GM23338 (cell line): ENCODE measurements at regions not wholly inside any gene's neighbourhood (a gene's known extent, or its start where the extent isn't known, plus 50 kb on each side); places are given as distances from the start of the nearest gene placed in this dataset.

ENCODE experiments used
- ATAC-seq: fragments of 200-7000 bp; cut with Tn5 transposase; 3 replicates; pipeline ENCODE4 v1.9.1; 2020
- DNase-seq: peaks from one replicate; pipeline ENCODE4 v3.0.0-alpha.2; 2015; ENCODE audit warnings: low spot score
- H2AFZ ChIP-seq: fragments of 200-600 bp; sonication (generic); 2 replicates; pipeline ENCODE4 v1.8.0; 2016; ENCODE audit warnings: antibody characterized with exemption, mild to moderate bottlenecking, moderate library complexity
- H3F3A ChIP-seq: fragments of 200-600 bp; sonication (generic); replicated peaks from 2 replicates; pipeline ENCODE4 v1.8.0; 2017; ENCODE audit warnings: antibody characterized with exemption, mixed run types, low read depth
- H3K27ac ChIP-seq: fragments of 200-600 bp; sonication (generic); 2 replicates; pipeline ENCODE4 v1.6.1; 2016; ENCODE audit warnings: low read depth
- H3K27me3 ChIP-seq: fragments of 200-600 bp; sonication (generic); 2 replicates; pipeline ENCODE4 v1.8.0; 2016; ENCODE audit warnings: mild to moderate bottlenecking, mixed run types, moderate library complexity; ENCODE audit not compliant: insufficient read depth
- H3K36me3 ChIP-seq: fragments of 200-600 bp; sonication (generic); 2 replicates; pipeline ENCODE4 v1.8.0; 2016; ENCODE audit warnings: mild to moderate bottlenecking; ENCODE audit not compliant: insufficient read depth
- H3K4me1 ChIP-seq: fragments of 200-600 bp; sonication (generic); 2 replicates; pipeline ENCODE4 v1.8.0; 2016; ENCODE audit warnings: mild to moderate bottlenecking, moderate library complexity; ENCODE audit not compliant: insufficient read depth
- H3K4me2 ChIP-seq: fragments of 200-600 bp; sonication (generic); 2 replicates; pipeline ENCODE4 v1.7.1; 2017; ENCODE audit warnings: mixed run types
- H3K4me3 ChIP-seq: fragments of 200-600 bp; sonication (generic); 2 replicates; pipeline ENCODE4 v1.6.1; 2016; ENCODE audit warnings: mixed run types
- H3K79me2 ChIP-seq: fragments of 200-600 bp; sonication (generic); replicated peaks from 2 replicates; pipeline ENCODE4 v1.8.0; 2017; ENCODE audit warnings: mild to moderate bottlenecking; ENCODE audit not compliant: insufficient read depth
- H3K9me2 ChIP-seq: fragments of 200-600 bp; sonication (generic); 2 replicates; pipeline ENCODE4 v1.8.0; 2017; ENCODE audit not compliant: insufficient read depth
- H4K20me1 ChIP-seq: fragments of 200-600 bp; sonication (generic); replicated peaks from 2 replicates; pipeline ENCODE4 v1.8.0; 2017; ENCODE audit warnings: mild to moderate bottlenecking; ENCODE audit not compliant: insufficient read depth
- H3K27ac Mint-ChIP-seq: 2 replicates; pipeline ENCODE4 v1.8.0; 2020; ENCODE audit warnings: inconsistent platforms, mild to moderate bottlenecking, moderate library complexity, mixed read lengths
- H3K27me3 Mint-ChIP-seq: 3 replicates; pipeline ENCODE4 v1.8.0; 2022; ENCODE audit warnings: low read depth, mild to moderate bottlenecking, moderate library complexity, mixed read lengths, inconsistent platforms; ENCODE audit not compliant: insufficient read depth, poor library complexity
- H3K36me3 Mint-ChIP-seq: 3 replicates; pipeline ENCODE4 v1.8.0; 2021; ENCODE audit warnings: low read depth, mild to moderate bottlenecking, inconsistent platforms, moderate library complexity, mixed read lengths
- H3K4me1 Mint-ChIP-seq: 3 replicates; pipeline ENCODE4 v1.8.0; 2020; ENCODE audit warnings: mild to moderate bottlenecking, inconsistent platforms, mixed read lengths
- H3K4me3 Mint-ChIP-seq: 3 replicates; pipeline ENCODE4 v1.8.0; 2021; ENCODE audit warnings: moderate library complexity, mild to moderate bottlenecking, inconsistent platforms, mixed read lengths
- H3K9me3 Mint-ChIP-seq: 3 replicates; pipeline ENCODE4 v1.8.0; 2020; ENCODE audit warnings: moderate library complexity, mild to moderate bottlenecking, inconsistent platforms, mixed read lengths
- CTCF ChIP-seq, 2 experiments: fragments of 200-600 bp in 1 of 2; sonication (generic) in 1 of 2; conservative IDR thresholded peaks; 2 replicates each; pipeline versions ENCODE4 v1.5.1 to v1.6.1; 2016 to 2017; ENCODE audit warnings: antibody characterized with exemption in 2 of 2, low read depth in 2 of 2, mild to moderate bottlenecking in 2 of 2, moderate library complexity in 1 of 2
- ETS1 ChIP-seq: IDR thresholded peaks from 2 replicates; pipeline ENCODE4 v1.6.1; 2016; ENCODE audit warnings: antibody characterized with exemption
- JUNB ChIP-seq: IDR thresholded peaks from one replicate; pipeline ENCODE4 v1.6.1; 2016; ENCODE audit warnings: antibody characterized with exemption; ENCODE audit not compliant: unreplicated experiment
- NANOG ChIP-seq: IDR thresholded peaks from 2 replicates; pipeline ENCODE4 v1.6.1; 2016; ENCODE audit warnings: antibody characterized with exemption, borderline replicate concordance
- POLR2AphosphoS5 ChIP-seq: IDR thresholded peaks from 2 replicates; pipeline ENCODE4 v1.6.1; 2016; ENCODE audit warnings: antibody characterized with exemption, low read depth
- REST ChIP-seq: IDR thresholded peaks from one replicate; pipeline ENCODE4 v1.6.1; 2018; ENCODE audit warnings: antibody characterized with exemption; ENCODE audit not compliant: unreplicated experiment
- ZNF331 ChIP-seq: fragments of 250-450 bp; sonication (Bioruptor Pico); IDR thresholded peaks from 2 replicates; pipeline ENCODE4 v1.5.0; 2020; ENCODE audit warnings: low read depth, mild to moderate bottlenecking, moderate library complexity

- H3K79me2 ChIP-seq: no peaks in the 10 kb centered on the region
Observed at GRCh38 chr22:27089264-27089663, 431.9 kb downstream of the MIAT start.

GRCh38 chr22:27090611-27091011, 433.2 kb downstream of the MIAT start:
- no peaks in the 10 kb centered on the region for H3K79me2 ChIP-seq
- 0 out of 2 replicates have a peak, but pooled peaks cover 4% of the 10 kb centered on the region for H3K9me2 ChIP-seq
- no peak overlapping the region for H3K4me2 ChIP-seq
- Mint-ChIP-seq H3K36me3 (no peaks in the 10 kb centered on the region), H3K4me3 (no peak overlapping the region), H3K27ac (no peak overlapping the region), H3K27me3 (no peaks in the 10 kb centered on the region), H3K9me3 (no peaks in the 10 kb centered on the region), H3K4me1 (peaks cover 10% of the 10 kb centered on the region)
- H3K4me3 ChIP-seq: no peak overlapping the region
- TF ChIP-seq NANOG (no peak), POLR2AphosphoS5 (no peak), REST (no peak), CTCF (conservative IDR thresholded peaks at IDR 0.05; ENCODE audit: low read depth in 2 of 2) (no peak), ETS1 (no peak), ZNF331 (no peak)
- H3K27me3 ChIP-seq: no peaks in the 10 kb centered on the region
- DNase-seq (no peak), ATAC-seq (no peak)
- H3F3A ChIP-seq: 0 out of 2 replicates have a peak, but pooled peaks cover 3% of the 10 kb centered on the region
- peaks cover 11% of the 10 kb centered on the region for H3K4me1 ChIP-seq
- no peaks in the 10 kb centered on the region for H3K36me3 ChIP-seq
- H3K27ac ChIP-seq: no peak overlapping the region
- H2AFZ ChIP-seq: no peak overlapping the region
- no peaks in the 10 kb centered on the region for H4K20me1 ChIP-seq

More at GRCh38 chr22:27089264-27089663, 431.9 kb downstream of the MIAT start:
- no peak for TF ChIP-seq JUNB
- Histone ChIP-seq H3K9me2 (0 out of 2 replicates have a peak, but pooled peaks cover 4% of the 10 kb centered on the region), H3F3A (0 out of 2 replicates have a peak, but pooled peaks cover 3% of the 10 kb centered on the region), H3K36me3 (no peaks in the 10 kb centered on the region), H3K4me1 (peaks cover 12% of the 10 kb centered on the region), H3K4me3 (no peak overlapping the region), H3K27me3 (no peaks in the 10 kb centered on the region), H3K27ac (no peak overlapping the region), H4K20me1 (no peaks in the 10 kb centered on the region), H3K4me2 (no peak overlapping the region), H2AFZ (no peak overlapping the region)
- H3K27ac Mint-ChIP-seq: no peak overlapping the region
- H3K9me3 Mint-ChIP-seq: no peaks in the 10 kb centered on the region
- H3K4me1 Mint-ChIP-seq: peaks cover 16% of the 10 kb centered on the region
- H3K4me3 Mint-ChIP-seq: no peak overlapping the region
- ATAC-seq (no peak), DNase-seq (no peak)
- no peaks in the 10 kb centered on the region for H3K36me3 Mint-ChIP-seq
- no peaks in the 10 kb centered on the region for H3K27me3 Mint-ChIP-seq
